PC-9 (cell line): ENCODE measurements at regions not wholly inside any gene's neighbourhood (a gene's known extent, or its start where the extent isn't known, plus 50 kb on each side); places are given as distances from the start of the nearest gene placed in this dataset.

Experiments used
- CTCF ChIP-seq: fragments of 200-600 bp; sonication (generic); conservative IDR thresholded peaks from 2 replicates; pipeline ENCODE4 v1.6.1; 2017; ENCODE audit warnings: mixed run types, antibody characterized with exemption, mild to moderate bottlenecking, moderate library complexity
- EZH2 ChIP-seq: fragments of 200-600 bp; sonication (generic); IDR thresholded peaks from 2 replicates; pipeline ENCODE4 v1.8.0; 2017; ENCODE audit warnings: antibody characterized with exemption, low read depth

DNA sequence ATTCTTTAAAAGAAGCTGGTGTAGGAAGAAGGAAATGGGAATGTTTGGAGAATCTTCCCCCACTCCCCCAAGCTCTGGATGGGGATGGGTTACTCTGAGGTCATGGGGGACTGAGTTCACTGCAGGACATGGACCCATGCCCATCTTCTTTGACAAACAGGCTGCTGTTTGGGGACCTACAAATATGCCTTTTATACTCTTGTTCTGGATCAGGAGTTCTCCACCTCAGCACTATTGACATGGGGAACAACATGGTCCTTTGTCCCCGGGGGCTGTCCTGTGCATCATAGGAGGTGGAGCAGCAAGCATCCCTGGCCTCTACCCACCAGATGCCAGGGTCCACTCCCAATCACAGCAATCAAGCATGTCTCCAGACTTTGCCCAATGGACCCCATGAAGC lies 365.8 kb upstream of the C1orf174 start:
- no peak for TF ChIP-seq CTCF
- TF ChIP-seq EZH2, result no peak
